ENCODE measurements at regions not wholly inside any gene's neighbourhood (a gene's known extent, or its start where the extent isn't known, plus 50 kb on each side); places are given as distances from the start of the nearest gene placed in this dataset.

DNA sequence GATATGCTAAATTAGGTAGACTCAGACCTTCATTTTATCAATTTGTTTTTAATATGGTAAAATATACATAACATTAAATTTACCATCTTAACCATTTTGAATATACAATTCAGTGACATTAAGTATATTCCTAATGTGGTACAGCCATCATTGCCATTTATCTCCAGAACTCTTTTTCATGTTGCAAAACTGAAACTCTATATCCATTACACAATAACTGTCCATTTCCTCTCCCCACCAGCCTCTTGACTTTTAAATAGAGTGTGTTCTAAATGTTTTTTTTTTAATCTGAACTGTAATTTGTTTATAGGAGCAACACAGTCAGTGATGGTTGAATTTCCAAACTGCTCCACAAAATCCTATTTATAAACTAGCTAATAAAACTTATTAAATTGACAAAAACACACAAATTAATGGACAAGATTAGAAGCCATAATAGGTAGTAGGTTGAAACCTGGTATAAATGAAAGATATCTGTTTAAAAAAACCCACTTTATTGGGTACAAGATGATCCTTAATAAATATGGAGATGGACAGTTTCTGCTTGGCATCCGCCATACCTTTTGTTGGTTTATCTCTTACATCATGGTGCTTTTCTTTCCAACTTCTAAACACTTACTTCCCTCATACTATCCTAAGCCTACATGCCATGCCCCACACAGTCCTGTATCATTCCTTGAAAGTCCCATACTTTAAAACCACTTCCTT, 142.4 kb downstream of the ZPLD1 start (continued):
- no peak for TF ChIP-seq EGR1 (IDR thresholded peaks at IDR 0.05; ENCODE audit: borderline replicate concordance, low read depth, low read length)
- TF ChIP-seq RFX5 (IDR thresholded peaks at IDR 0.05; ENCODE audit: borderline replicate concordance, low read depth, low read length): no peak
- no peak for TF ChIP-seq EZH2 (IDR thresholded peaks at IDR 0.05; ENCODE audit: low read depth, low read length, severe bottlenecking)
- no peak for TF ChIP-seq CHD2 (IDR thresholded peaks at IDR 0.05; ENCODE audit: low read length)
